Neural progenitor cell (in vitro differentiated cells): ENCODE measurements at regions not wholly inside any gene's neighbourhood (a gene's known extent, or its start where the extent isn't known, plus 50 kb on each side); places are given as distances from the start of the nearest gene placed in this dataset.

Experiments
- DNase-seq: peaks from one replicate; pipeline ENCODE4 v3.0.0-alpha.2; 2016; ENCODE audit warnings: low spot score
- H2AFZ ChIP-seq: fragments of 200-600 bp; sonication (generic); replicated peaks from 2 replicates; pipeline ENCODE4 v1.6.1; 2016; ENCODE audit warnings: antibody characterized with exemption
- H3F3A ChIP-seq: fragments of 200-600 bp; sonication (generic); 2 replicates; pipeline ENCODE4 v1.6.1; 2016; ENCODE audit warnings: antibody characterized with exemption, low read depth
- H3K27ac ChIP-seq: fragments of 200-600 bp; sonication (generic); 2 replicates; pipeline ENCODE4 v1.5.1; 2016; ENCODE audit warnings: mild to moderate bottlenecking
- H3K27me3 ChIP-seq: fragments of 200-600 bp; sonication (generic); 2 replicates; pipeline ENCODE4 v1.6.1; 2016; ENCODE audit warnings: mild to moderate bottlenecking, moderate library complexity
- H3K36me3 ChIP-seq: fragments of 200-600 bp; sonication (generic); 2 replicates; pipeline ENCODE4 v1.5.1; 2016
- H3K4me1 ChIP-seq: fragments of 200-600 bp; sonication (generic); 2 replicates; pipeline ENCODE4 v1.6.1; 2016; ENCODE audit warnings: mixed run types
- H3K4me2 ChIP-seq: fragments of 200-600 bp; sonication (generic); 2 replicates; pipeline ENCODE4 v1.6.1; 2016
- H3K4me3 ChIP-seq: fragments of 200-600 bp; sonication (generic); 2 replicates; pipeline ENCODE4 v1.5.1; 2016
- H3K79me2 ChIP-seq: fragments of 200-600 bp; sonication (generic); 2 replicates; pipeline ENCODE4 v1.6.1; 2016; ENCODE audit warnings: low read depth
- H3K9ac ChIP-seq: fragments of 200-600 bp; sonication (generic); 2 replicates; pipeline ENCODE4 v1.6.1; 2016
- H3K9me3 ChIP-seq: fragments of 200-600 bp; sonication (generic); 2 replicates; pipeline ENCODE4 v1.5.1; 2016; ENCODE audit warnings: low read depth
- H4K20me1 ChIP-seq: fragments of 200-600 bp; sonication (generic); 2 replicates; pipeline ENCODE4 v1.6.1; 2016; ENCODE audit warnings: low read depth
- H3K27ac Mint-ChIP-seq: 3 replicates; pipeline ENCODE4 v1.8.0; 2021; ENCODE audit warnings: mixed read lengths
- H3K27me3 Mint-ChIP-seq: 2 replicates; pipeline ENCODE4 v1.8.0; 2022; ENCODE audit warnings: low read depth, mild to moderate bottlenecking, inconsistent platforms, moderate library complexity, mixed read lengths; ENCODE audit not compliant: insufficient read depth
- H3K36me3 Mint-ChIP-seq: 3 replicates; pipeline ENCODE4 v1.8.0; 2021; ENCODE audit warnings: mixed read lengths
- H3K4me1 Mint-ChIP-seq: 3 replicates; pipeline ENCODE4 v1.8.0; 2021; ENCODE audit warnings: mixed read lengths
- H3K4me3 Mint-ChIP-seq: 3 replicates; pipeline ENCODE4 v1.8.0; 2021; ENCODE audit warnings: mild to moderate bottlenecking, moderate library complexity, mixed read lengths
- H3K9me3 Mint-ChIP-seq: 3 replicates; pipeline ENCODE4 v1.8.0; 2020; ENCODE audit warnings: mixed read lengths
- EZH2 ChIP-seq: fragments of 200-600 bp; sonication (generic); IDR thresholded peaks from 2 replicates; pipeline ENCODE4 v1.6.1; 2017; ENCODE audit warnings: antibody characterized with exemption, mild to moderate bottlenecking, moderate library complexity
- EZH2phosphoT487 ChIP-seq: fragments of 200-600 bp; sonication (generic); IDR thresholded peaks from 2 replicates; pipeline ENCODE4 v1.6.1; 2017; ENCODE audit warnings: antibody characterized with exemption
- TF ChIP-seq, protein P1 (sequence below): fragments of 200-600 bp; sonication (generic); IDR thresholded peaks from 2 replicates; pipeline ENCODE4 v1.5.1; 2017; ENCODE audit warnings: antibody characterized with exemption, mild to moderate bottlenecking

DNA sequence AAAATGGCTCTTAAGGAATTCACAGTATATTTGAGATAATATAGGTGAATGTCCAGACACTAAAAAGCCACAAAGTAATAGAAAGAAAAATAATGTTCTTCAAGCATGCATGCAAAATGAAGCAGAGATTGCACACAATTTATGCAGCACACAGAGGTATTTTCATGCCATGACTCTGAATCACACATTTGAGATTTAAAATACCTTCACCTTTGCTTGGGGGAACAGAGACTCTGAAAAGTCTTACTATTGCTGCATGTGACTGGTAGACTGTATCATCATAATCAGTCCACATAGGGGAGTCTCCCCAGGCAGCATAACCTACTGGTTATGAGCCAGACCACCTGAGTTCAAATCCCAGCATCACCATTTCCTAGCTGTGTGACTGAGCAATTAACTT lies 96.2 kb downstream of the RCN1 start:
- H3K27ac ChIP-seq, result no peak overlapping the region
- H3K27me3 Mint-ChIP-seq, result peaks cover 2% of the 10 kb centered on the region
- DNase-seq, result no peak
- no peak overlapping the region for H2AFZ ChIP-seq
- no peaks in the 10 kb centered on the region for H3K36me3 Mint-ChIP-seq
- H3K79me2 ChIP-seq, result no peaks in the 10 kb centered on the region
- no peaks in the 10 kb centered on the region for H3K4me1 ChIP-seq
- no peak overlapping the region for H3K4me3 Mint-ChIP-seq
- no peak overlapping the region for H3K4me3 ChIP-seq
- peaks cover 2% of the 10 kb centered on the region for H3K9me3 Mint-ChIP-seq
- H3K4me2 ChIP-seq, result no peak overlapping the region
- H3K27me3 ChIP-seq, result no peaks in the 10 kb centered on the region
- peaks cover 6% of the 10 kb centered on the region for H3K4me1 Mint-ChIP-seq
- H3K36me3 ChIP-seq, result no peaks in the 10 kb centered on the region
- no peak for TF ChIP-seq EZH2phosphoT487
- TF ChIP-seq, protein P1, sequence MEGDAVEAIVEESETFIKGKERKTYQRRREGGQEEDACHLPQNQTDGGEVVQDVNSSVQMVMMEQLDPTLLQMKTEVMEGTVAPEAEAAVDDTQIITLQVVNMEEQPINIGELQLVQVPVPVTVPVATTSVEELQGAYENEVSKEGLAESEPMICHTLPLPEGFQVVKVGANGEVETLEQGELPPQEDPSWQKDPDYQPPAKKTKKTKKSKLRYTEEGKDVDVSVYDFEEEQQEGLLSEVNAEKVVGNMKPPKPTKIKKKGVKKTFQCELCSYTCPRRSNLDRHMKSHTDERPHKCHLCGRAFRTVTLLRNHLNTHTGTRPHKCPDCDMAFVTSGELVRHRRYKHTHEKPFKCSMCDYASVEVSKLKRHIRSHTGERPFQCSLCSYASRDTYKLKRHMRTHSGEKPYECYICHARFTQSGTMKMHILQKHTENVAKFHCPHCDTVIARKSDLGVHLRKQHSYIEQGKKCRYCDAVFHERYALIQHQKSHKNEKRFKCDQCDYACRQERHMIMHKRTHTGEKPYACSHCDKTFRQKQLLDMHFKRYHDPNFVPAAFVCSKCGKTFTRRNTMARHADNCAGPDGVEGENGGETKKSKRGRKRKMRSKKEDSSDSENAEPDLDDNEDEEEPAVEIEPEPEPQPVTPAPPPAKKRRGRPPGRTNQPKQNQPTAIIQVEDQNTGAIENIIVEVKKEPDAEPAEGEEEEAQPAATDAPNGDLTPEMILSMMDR, result no peak
- no peak for TF ChIP-seq EZH2
- H3K9ac ChIP-seq, result no peak overlapping the region
- H3K27ac Mint-ChIP-seq, result no peak overlapping the region
- no peaks in the 10 kb centered on the region for H4K20me1 ChIP-seq
- no peaks in the 10 kb centered on the region for H3K9me3 ChIP-seq
- no peaks in the 10 kb centered on the region for H3F3A ChIP-seq

- Mint-ChIP-seq H3K36me3 (no peaks in the 10 kb centered on the region), H3K27me3 (peaks cover 2% of the 10 kb centered on the region), H3K9me3 (peaks cover 2% of the 10 kb centered on the region), H3K27ac (no peak overlapping the region), H3K4me1 (peaks cover 6% of the 10 kb centered on the region), H3K4me3 (no peak overlapping the region)
- H3K9ac ChIP-seq, result no peak overlapping the region
- no peaks in the 10 kb centered on the region for H3K9me3 ChIP-seq
- no peak for DNase-seq
- no peaks in the 10 kb centered on the region for H3K4me1 ChIP-seq
- TF ChIP-seq EZH2, result no peak
- TF ChIP-seq, protein P1, result no peak
- no peak for TF ChIP-seq EZH2phosphoT487
- H3K79me2 ChIP-seq, result no peaks in the 10 kb centered on the region
- no peak overlapping the region for H2AFZ ChIP-seq
- H3K36me3 ChIP-seq, result no peaks in the 10 kb centered on the region
- H3K4me2 ChIP-seq, result no peak overlapping the region
- H3F3A ChIP-seq, result no peaks in the 10 kb centered on the region
- no peaks in the 10 kb centered on the region for H3K27me3 ChIP-seq
- H3K4me3 ChIP-seq, result no peak overlapping the region
- no peak overlapping the region for H3K27ac ChIP-seq
- no peaks in the 10 kb centered on the region for H4K20me1 ChIP-seq
Observed at GRCh38 chr11:32188785-32189184, 97.9 kb downstream of the RCN1 start.

DNA sequence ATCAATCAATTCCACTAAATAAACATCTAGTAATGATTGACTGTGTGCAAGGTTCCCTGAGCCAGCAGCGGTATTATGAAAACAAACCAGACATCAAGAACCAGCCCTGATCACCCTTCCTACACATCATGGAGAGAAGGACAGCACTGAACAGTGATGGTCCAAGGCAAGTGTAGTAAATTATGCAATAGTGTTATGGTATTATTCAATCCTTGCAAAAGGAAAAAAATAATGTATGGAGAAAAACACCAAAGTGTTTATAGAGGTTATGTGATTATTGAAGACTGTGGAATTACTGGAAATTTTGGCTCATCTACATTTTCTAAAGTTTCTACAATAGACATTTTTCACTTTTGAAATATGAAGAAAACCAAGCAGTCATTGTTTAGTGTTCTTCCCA lies 105.3 kb downstream of the RCN1 start:
- H3K4me2 ChIP-seq, result no peak overlapping the region
- peaks cover 2% of the 10 kb centered on the region for H3K27me3 Mint-ChIP-seq
- peaks cover 3% of the 10 kb centered on the region for H3K4me1 Mint-ChIP-seq
- H3K4me3 ChIP-seq, result no peak overlapping the region
- no peaks in the 10 kb centered on the region for H3K36me3 ChIP-seq
- H2AFZ ChIP-seq, result no peak overlapping the region
- no peaks in the 10 kb centered on the region for H4K20me1 ChIP-seq
- H3K27me3 ChIP-seq, result no peaks in the 10 kb centered on the region
- H3K4me3 Mint-ChIP-seq, result no peak overlapping the region
- H3K27ac Mint-ChIP-seq, result no peak overlapping the region
- no peaks in the 10 kb centered on the region for H3K36me3 Mint-ChIP-seq
- no peak overlapping the region for H3K27ac ChIP-seq
- no peaks in the 10 kb centered on the region for H3K9me3 Mint-ChIP-seq
- DNase-seq, result no peak
- no peak overlapping the region for H3K9ac ChIP-seq
- H3F3A ChIP-seq, result no peaks in the 10 kb centered on the region
- H3K9me3 ChIP-seq, result no peaks in the 10 kb centered on the region
- TF ChIP-seq EZH2, result no peak
- TF ChIP-seq, protein P1, result no peak
- TF ChIP-seq EZH2phosphoT487, result no peak
- H3K4me1 ChIP-seq, result no peaks in the 10 kb centered on the region
- H3K79me2 ChIP-seq, result no peaks in the 10 kb centered on the region

DNA sequence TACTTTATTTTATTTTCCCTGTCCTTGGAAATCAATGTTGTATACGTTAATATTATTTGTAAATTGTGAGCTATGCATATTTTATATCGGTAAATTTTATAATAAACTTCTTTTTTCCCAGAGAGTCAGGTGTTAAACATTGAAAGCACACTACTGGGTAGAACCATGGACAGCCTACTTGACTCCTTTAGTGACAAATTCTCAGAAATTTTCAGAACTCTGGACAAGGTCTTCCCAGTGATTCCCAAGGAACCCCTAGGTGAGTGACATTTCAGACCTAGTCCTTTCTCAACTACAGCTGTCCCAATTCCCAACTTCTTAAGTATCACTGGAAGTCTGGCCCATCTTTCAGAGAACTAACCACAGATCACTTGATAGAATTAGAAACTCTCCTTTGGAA lies 107.2 kb downstream of the RCN1 start:
- Histone ChIP-seq H3K4me3 (no peak overlapping the region), H3K9ac (no peak overlapping the region), H3K4me2 (no peak overlapping the region), H3K79me2 (no peaks in the 10 kb centered on the region), H3K36me3 (no peaks in the 10 kb centered on the region), H3F3A (no peaks in the 10 kb centered on the region), H3K27me3 (no peaks in the 10 kb centered on the region), H2AFZ (no peak overlapping the region), H3K27ac (no peak overlapping the region), H3K9me3 (no peaks in the 10 kb centered on the region), H4K20me1 (no peaks in the 10 kb centered on the region), H3K4me1 (no peaks in the 10 kb centered on the region)
- peaks cover 4% of the 10 kb centered on the region for H3K27me3 Mint-ChIP-seq
- H3K9me3 Mint-ChIP-seq, result no peaks in the 10 kb centered on the region
- H3K4me1 Mint-ChIP-seq, result peaks cover 3% of the 10 kb centered on the region
- DNase-seq, result peak; percentile 47
- no peak overlapping the region for H3K27ac Mint-ChIP-seq
- TF ChIP-seq EZH2 (no peak), EZH2phosphoT487 (no peak)
- TF ChIP-seq, protein P1, result no peak
- H3K4me3 Mint-ChIP-seq, result no peak overlapping the region
- H3K36me3 Mint-ChIP-seq, result no peaks in the 10 kb centered on the region
